ENCODE measurements at regions not wholly inside any gene's neighbourhood (a gene's known extent, or its start where the extent isn't known, plus 50 kb on each side); places are given as distances from the start of the nearest gene placed in this dataset.

- H3K4me3 ChIP-seq (ENCODE audit: low read depth, low read length): no peak overlapping the region
- no peak for DNase-seq (ENCODE audit: low read depth)
- TF ChIP-seq CTCF (conservative IDR thresholded peaks at IDR 0.05; ENCODE audit: low read depth, low read length): no peak
Measured at GRCh38 chr14:43949400-43949799, 557.7 kb downstream of the FSCB start.

GRCh38 chr14:43939836-43940235, 567.2 kb downstream of the FSCB start:
- DNase-seq (ENCODE audit: low read depth): no peak
- no peak for TF ChIP-seq CTCF (conservative IDR thresholded peaks at IDR 0.05; ENCODE audit: low read depth, low read length)
- no peak overlapping the region for H3K4me3 ChIP-seq (ENCODE audit: low read depth, low read length)

GRCh38 chr14:43938588-43939281, 568.3 kb downstream of the FSCB start:
- TF ChIP-seq CTCF (conservative IDR thresholded peaks at IDR 0.05; ENCODE audit: low read depth, low read length): no peak
- H3K4me3 ChIP-seq (ENCODE audit: low read depth, low read length): no peak overlapping the region
- no peak for DNase-seq (ENCODE audit: low read depth)

GRCh38 chr14:43937001-43937400, 570.1 kb downstream of the FSCB start:
- DNase-seq (ENCODE audit: low read depth): no peak
- no peak overlapping the region for H3K4me3 ChIP-seq (ENCODE audit: low read depth, low read length)
- TF ChIP-seq CTCF (conservative IDR thresholded peaks at IDR 0.05; ENCODE audit: low read depth, low read length): no peak

GRCh38 chr14:43934102-43934501, 573.0 kb downstream of the FSCB start:
- H3K4me3 ChIP-seq (ENCODE audit: low read depth, low read length): no peak overlapping the region
- TF ChIP-seq CTCF (conservative IDR thresholded peaks at IDR 0.05; ENCODE audit: low read depth, low read length): no peak
- DNase-seq (ENCODE audit: low read depth): no peak

GRCh38 chr14:43914041-43914693, 592.9 kb downstream of the FSCB start:
- no peak for TF ChIP-seq CTCF (conservative IDR thresholded peaks at IDR 0.05; ENCODE audit: low read depth, low read length)
- DNase-seq (ENCODE audit: low read depth): no peak
- no peak overlapping the region for H3K4me3 ChIP-seq (ENCODE audit: low read depth, low read length)

GRCh38 chr14:43903209-43903608, 603.9 kb downstream of the FSCB start:
- TF ChIP-seq CTCF (conservative IDR thresholded peaks at IDR 0.05; ENCODE audit: low read depth, low read length): no peak
- DNase-seq (ENCODE audit: low read depth): no peak
- H3K4me3 ChIP-seq (ENCODE audit: low read depth, low read length): no peak overlapping the region

All from choroid plexus epithelial cell (primary cell).